ENCODE measurements at regions not wholly inside any gene's neighbourhood (a gene's known extent, or its start where the extent isn't known, plus 50 kb on each side); places are given as distances from the start of the nearest gene placed in this dataset.

DNA sequence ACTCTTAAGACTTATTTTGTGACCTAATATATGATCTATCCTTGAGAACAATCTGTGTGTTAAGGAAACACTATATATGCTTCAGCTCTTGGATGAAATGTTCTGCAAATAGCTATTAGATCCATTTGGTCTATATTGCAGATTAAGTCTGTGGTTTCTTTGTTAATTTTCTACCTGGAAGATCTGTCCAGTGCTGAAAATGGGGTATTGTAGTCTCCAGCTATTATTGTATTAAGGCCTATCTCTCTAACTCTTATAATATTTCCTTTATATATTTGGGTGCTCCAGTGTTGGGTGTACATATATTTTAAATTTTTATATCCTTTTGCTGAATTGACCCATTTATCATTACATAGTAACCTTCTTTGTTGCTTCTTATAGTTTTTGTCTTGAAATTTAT is 992.7 kb upstream of the CDH2 start:
- Histone ChIP-seq H3K4me3 (ENCODE audit: low read depth in 1 of 2, low read length in 2 of 2) (no peak overlapping the region), H3K9ac (ENCODE audit: low read depth, low read length) (no peak overlapping the region), H4K20me1 (ENCODE audit: insufficient read depth, low read length) (no peaks in the 10 kb centered on the region), H3K4me1 (ENCODE audit: insufficient read depth, low read length) (no peaks in the 10 kb centered on the region), H3K4me2 (ENCODE audit: insufficient read depth, low read length) (no peak overlapping the region), H2AFZ (ENCODE audit: low read depth, low read length) (no peak overlapping the region), H3K36me3 (ENCODE audit: insufficient read depth, low read length) (no peaks in the 10 kb centered on the region), H3K27me3 (ENCODE audit: insufficient read depth, low read length, poor library complexity) (no peaks in the 10 kb centered on the region), H3K9me3 (ENCODE audit: insufficient read depth, low read length, severe bottlenecking) (no peaks in the 10 kb centered on the region), H3K27ac (ENCODE audit: low read length) (no peak overlapping the region), H3K79me2 (ENCODE audit: insufficient read depth, low read length) (no peaks in the 10 kb centered on the region)
- ATAC-seq (ENCODE audit: insufficient read depth, low read depth) (no peak), DNase-seq (no peak)
- TF ChIP-seq, protein P1, sequence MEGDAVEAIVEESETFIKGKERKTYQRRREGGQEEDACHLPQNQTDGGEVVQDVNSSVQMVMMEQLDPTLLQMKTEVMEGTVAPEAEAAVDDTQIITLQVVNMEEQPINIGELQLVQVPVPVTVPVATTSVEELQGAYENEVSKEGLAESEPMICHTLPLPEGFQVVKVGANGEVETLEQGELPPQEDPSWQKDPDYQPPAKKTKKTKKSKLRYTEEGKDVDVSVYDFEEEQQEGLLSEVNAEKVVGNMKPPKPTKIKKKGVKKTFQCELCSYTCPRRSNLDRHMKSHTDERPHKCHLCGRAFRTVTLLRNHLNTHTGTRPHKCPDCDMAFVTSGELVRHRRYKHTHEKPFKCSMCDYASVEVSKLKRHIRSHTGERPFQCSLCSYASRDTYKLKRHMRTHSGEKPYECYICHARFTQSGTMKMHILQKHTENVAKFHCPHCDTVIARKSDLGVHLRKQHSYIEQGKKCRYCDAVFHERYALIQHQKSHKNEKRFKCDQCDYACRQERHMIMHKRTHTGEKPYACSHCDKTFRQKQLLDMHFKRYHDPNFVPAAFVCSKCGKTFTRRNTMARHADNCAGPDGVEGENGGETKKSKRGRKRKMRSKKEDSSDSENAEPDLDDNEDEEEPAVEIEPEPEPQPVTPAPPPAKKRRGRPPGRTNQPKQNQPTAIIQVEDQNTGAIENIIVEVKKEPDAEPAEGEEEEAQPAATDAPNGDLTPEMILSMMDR (IDR thresholded peaks at IDR 0.05; ENCODE audit: borderline replicate concordance, extremely low read depth, low read length, poor library complexity, severe bottlenecking): no peak
- TF ChIP-seq EZH2 (IDR thresholded peaks at IDR 0.05; ENCODE audit: borderline replicate concordance, low read depth, low read length, severe bottlenecking): no peak

DNA sequence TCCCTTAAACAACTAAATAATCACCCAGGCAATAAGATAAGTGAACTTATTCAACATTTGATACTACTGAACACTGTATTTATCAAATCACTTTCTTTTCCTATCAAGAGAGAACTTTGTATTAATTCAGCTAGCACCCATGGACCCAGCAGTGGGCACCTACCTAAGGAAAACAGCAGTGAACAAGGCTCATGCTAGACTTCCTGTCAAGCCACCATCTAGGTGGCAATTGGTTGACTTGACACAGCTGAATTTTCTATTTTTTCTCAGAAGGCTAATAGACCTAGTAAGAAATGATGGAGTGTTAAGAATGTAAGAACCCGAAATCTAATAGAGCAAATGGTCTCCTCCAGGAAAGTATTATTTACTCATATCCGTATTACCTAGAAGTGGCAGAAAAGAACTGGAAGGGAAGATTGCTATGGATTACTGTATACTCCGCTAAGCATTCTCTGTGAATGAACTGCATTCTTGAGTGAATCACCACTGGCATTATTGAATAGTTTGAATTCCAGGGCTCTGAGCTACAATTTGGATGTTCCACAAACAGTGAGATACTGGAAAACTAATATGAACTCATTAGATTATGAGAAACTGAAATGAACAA is 988.2 kb upstream of the CDH2 start:
- H3K9me3 ChIP-seq (ENCODE audit: insufficient read depth, low read length, severe bottlenecking): no peaks in the 10 kb centered on the region
- H3K9ac ChIP-seq (ENCODE audit: low read depth, low read length): no peak overlapping the region
- DNase-seq: no peak
- no peak for TF ChIP-seq EZH2 (IDR thresholded peaks at IDR 0.05; ENCODE audit: borderline replicate concordance, low read depth, low read length, severe bottlenecking)
- TF ChIP-seq, protein P1 (IDR thresholded peaks at IDR 0.05; ENCODE audit: borderline replicate concordance, extremely low read depth, low read length, poor library complexity, severe bottlenecking): no peak
- no peak overlapping the region for H3K27ac ChIP-seq (ENCODE audit: low read length)
- H3K79me2 ChIP-seq (ENCODE audit: insufficient read depth, low read length): no peaks in the 10 kb centered on the region
- no peaks in the 10 kb centered on the region for H3K27me3 ChIP-seq (ENCODE audit: insufficient read depth, low read length, poor library complexity)
- no peaks in the 10 kb centered on the region for H4K20me1 ChIP-seq (ENCODE audit: insufficient read depth, low read length)
- H2AFZ ChIP-seq (ENCODE audit: low read depth, low read length): no peak overlapping the region
- H3K4me3 ChIP-seq (ENCODE audit: low read depth in 1 of 2, low read length in 2 of 2): no peak overlapping the region
- no peaks in the 10 kb centered on the region for H3K36me3 ChIP-seq (ENCODE audit: insufficient read depth, low read length)
- no peaks in the 10 kb centered on the region for H3K4me1 ChIP-seq (ENCODE audit: insufficient read depth, low read length)
- no peak for ATAC-seq (ENCODE audit: insufficient read depth, low read depth)
- H3K4me2 ChIP-seq (ENCODE audit: insufficient read depth, low read length): no peak overlapping the region

DNA sequence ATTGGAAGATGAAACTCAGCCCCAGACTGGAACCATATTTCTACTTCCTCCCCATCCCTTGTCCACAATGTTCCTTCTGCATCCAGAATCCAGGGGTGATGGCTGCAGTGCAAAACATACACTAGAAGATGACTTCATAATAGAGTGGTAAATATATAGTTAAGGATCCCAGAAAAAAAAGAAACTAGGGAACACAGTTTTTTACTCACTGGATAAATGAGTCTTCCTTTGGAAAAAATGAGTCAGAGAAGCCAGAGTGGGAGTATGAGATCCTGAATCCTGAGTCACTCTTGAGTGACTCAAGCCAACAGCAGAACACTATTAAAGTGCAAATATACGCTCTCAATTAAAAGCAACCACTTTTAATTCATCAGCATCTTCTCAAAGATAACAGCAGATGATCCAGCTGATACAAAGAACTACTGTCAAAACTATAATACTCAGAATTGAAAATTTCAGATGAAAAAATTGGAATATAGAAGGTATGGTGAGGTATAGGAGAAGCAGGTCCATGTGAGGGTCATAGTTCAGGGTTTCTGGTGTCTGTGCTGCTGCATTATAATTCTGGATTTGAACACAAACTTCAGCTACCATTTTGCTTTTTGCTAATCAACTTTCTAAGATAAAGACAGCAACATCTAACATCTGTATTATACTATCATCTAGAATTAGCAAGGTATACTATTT is 987.2 kb upstream of the CDH2 start:
- Histone ChIP-seq H3K27ac (ENCODE audit: low read length) (no peak overlapping the region), H3K9ac (ENCODE audit: low read depth, low read length) (no peak overlapping the region)

More for the DNA sequence above, 987.2 kb upstream of the CDH2 start:
- Histone ChIP-seq H3K79me2 (ENCODE audit: insufficient read depth, low read length) (no peaks in the 10 kb centered on the region), H3K36me3 (ENCODE audit: insufficient read depth, low read length) (no peaks in the 10 kb centered on the region), H3K4me3 (ENCODE audit: low read depth in 1 of 2, low read length in 2 of 2) (no peak overlapping the region), H3K27me3 (ENCODE audit: insufficient read depth, low read length, poor library complexity) (no peaks in the 10 kb centered on the region), H3K9me3 (ENCODE audit: insufficient read depth, low read length, severe bottlenecking) (no peaks in the 10 kb centered on the region), H4K20me1 (ENCODE audit: insufficient read depth, low read length) (no peaks in the 10 kb centered on the region), H3K4me1 (ENCODE audit: insufficient read depth, low read length) (no peaks in the 10 kb centered on the region), H3K4me2 (ENCODE audit: insufficient read depth, low read length) (no peak overlapping the region), H2AFZ (ENCODE audit: low read depth, low read length) (no peak overlapping the region)
- ATAC-seq (ENCODE audit: insufficient read depth, low read depth) (no peak), DNase-seq (no peak)
- TF ChIP-seq EZH2 (IDR thresholded peaks at IDR 0.05; ENCODE audit: borderline replicate concordance, low read depth, low read length, severe bottlenecking): no peak
- TF ChIP-seq, protein P1 (IDR thresholded peaks at IDR 0.05; ENCODE audit: borderline replicate concordance, extremely low read depth, low read length, poor library complexity, severe bottlenecking): no peak
